Activated CD4-positive, alpha-beta T cell treated with anti-CD3 and anti-CD28 coated beads, Interleukin-10, Interleukin-2, amounts not matched to agents 100 ng/mL and 50 ng/mL, durations not matched to agents 16 hours and 8 hours (primary cell): ENCODE measurements at regions not wholly inside any gene's neighbourhood (a gene's known extent, or its start where the extent isn't known, plus 50 kb on each side); places are given as distances from the start of the nearest gene placed in this dataset.

Experiments
- DNase-seq: peaks from one replicate; pipeline ENCODE4 v3.0.0-alpha.2; 2020

DNA sequence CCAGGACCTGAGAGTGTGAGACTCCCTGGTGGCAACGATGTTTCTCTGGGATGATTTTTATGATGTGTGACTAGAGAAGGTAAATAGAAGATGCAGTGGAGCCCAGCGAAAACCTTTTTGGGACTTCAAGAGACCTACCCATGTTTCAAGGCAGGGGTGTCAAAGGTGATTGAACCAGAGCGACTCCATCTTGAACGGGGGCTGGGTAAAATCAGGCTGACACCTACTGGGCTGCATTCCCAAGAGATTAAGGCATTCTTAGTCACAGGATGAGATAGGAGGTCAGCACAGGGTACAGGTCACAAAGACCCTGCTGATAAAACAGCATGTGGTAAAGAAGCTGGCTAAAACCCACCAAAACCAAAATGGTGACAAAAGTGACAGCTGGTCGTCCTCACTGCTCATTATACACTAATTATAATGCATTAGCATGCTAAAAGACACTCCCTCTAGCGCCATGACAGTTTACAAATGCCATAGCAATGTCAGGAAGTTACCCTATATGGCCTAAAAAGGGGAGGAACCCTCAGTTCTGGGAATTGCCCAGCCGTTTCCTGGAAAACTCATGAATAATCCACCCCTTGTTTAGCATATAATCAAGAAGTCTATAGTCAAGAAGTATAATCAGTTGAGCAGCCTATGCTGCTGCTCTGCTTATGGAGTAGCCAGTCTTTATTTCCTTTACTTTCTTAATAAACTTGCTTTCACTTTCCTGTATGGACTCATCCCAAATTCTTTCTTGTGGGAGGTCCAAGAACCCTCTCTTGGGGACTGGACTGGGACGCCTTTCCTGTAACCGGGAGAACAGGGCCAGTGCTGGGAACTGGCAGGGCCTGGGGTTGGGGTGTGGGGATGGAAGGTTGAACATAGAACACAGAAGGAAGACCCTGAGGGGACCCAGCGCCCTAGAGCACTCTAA lies 526.4 kb downstream of the QKI start:
- no peak for DNase-seq

DNA sequence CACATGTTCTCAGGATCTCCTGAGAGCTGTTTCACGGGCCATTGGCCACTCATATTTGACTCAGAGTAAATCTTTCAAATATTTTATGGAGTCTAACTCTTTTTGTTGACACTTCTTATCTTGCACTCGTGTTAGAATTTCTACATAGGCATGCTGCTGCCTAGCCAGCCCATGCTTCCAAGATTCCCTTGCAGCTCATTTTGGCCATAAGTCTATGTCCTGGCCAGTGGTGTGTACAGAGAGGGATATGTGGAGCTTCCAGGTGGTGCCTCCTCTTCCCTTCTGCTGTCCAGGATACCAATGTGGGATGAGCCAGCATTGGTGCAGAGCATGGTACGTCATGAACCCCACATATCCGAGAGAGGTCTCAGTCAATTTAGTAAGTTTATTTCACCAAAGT lies 522.6 kb downstream of the QKI start:
- no peak for DNase-seq

DNA sequence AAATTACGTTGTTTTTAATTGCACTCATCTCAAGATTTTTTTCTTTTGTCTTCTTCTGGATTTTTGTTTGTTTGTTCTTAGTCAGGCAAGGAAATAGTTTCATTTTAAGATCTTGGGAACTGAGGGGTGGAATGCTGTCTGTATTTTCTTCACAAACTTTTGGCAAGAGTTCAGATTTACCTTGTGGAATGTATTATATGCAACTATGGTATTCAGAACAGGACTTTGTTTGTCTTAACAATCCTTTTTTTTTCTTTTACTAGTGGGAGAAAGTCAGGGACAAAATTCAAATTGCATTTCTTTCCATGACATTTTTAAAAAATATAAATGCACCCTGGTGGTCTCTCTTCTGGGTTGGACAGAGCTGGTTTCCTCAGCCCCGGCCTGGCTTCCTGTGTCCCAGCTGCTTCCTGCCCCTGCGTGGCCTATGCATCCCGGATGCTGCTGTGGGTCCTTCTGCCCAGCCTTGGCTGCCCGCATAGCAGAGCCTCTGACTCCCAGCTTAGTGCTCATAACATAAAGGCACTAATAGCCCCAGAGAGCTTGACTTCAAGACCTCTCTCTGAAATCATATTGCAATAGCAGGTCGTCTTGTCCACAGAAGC lies 520.7 kb downstream of the QKI start:
- no peak for DNase-seq

DNA sequence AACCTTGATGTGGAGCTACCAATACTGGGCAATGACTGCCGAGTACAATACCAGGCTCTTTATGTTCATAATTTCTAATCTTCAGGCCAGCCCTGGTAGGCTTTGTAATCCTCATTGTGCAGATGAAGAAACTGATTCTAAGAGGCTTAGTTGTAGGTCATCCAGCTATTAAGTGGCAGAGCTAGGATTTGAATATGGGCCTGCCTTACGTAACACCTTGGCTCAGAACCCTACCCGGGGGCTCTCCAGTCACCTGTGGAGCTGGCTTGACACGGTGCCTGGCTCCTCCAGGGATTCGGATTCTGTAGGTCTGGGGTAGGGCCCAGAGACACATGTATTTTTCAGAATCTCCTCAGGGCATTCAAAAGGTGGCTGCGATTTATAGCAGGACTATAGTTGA lies 515.5 kb downstream of the QKI start:
- no peak for DNase-seq

DNA sequence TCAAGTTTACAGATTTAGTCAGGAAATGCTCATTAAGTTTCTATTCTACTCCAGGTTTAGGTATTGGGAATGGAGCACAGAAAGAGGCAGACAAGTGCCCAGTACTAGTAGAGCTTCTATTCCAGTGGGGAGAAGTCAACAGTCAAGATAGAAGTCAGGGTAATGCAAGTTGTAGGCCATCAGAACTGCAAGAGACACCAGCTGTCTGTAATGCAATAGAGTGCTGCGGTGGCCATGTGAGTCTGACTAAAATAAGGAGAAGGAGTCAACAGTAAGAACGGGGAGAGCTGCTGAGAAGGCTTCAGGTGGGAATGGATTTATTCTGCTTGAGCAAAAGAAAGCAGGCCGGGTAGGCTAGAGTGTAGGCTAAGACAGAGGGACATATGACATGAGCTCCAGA lies 515.0 kb downstream of the QKI start:
- no peak for DNase-seq

DNA sequence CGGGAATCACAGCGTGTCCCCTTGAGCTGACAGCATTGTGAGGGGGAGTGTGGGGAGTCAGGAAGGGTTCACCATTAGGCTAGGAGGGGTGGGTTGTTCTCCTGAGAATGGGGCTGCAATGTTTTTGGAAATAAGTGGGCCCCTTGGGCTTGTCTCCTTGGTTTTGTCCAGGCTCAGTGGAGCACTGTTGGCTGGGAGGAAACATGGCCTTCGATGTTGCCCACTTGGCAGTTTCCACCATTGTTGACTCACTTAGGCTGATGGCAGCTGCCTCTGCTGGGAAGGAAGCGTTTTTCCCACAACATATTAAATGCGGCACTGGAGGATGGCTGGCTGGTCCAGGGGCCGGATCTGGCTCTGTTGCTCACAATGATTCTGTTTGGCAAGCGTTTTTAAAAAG lies 512.1 kb downstream of the QKI start:
- DNase-seq, result no peak

DNA sequence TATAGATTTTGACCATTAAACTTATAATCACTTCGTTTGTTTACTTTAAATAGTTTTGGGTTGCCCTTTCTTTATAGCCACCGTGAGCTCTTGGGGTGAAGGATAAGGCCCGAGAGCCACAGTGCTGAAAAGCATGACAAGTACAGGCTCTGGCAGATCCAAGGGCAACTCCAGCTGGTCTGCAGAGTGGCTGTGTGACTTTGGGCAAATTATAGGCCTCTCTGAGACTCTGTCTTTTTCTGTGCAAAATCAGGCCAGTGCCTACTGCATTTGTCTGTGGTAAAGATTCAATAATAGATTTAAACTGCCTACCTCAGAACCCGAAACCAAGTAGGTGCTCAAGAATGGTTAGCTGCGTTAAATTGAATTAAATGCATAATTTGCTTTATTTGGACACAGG lies 511.3 kb downstream of the QKI start:
- DNase-seq, result no peak

DNA sequence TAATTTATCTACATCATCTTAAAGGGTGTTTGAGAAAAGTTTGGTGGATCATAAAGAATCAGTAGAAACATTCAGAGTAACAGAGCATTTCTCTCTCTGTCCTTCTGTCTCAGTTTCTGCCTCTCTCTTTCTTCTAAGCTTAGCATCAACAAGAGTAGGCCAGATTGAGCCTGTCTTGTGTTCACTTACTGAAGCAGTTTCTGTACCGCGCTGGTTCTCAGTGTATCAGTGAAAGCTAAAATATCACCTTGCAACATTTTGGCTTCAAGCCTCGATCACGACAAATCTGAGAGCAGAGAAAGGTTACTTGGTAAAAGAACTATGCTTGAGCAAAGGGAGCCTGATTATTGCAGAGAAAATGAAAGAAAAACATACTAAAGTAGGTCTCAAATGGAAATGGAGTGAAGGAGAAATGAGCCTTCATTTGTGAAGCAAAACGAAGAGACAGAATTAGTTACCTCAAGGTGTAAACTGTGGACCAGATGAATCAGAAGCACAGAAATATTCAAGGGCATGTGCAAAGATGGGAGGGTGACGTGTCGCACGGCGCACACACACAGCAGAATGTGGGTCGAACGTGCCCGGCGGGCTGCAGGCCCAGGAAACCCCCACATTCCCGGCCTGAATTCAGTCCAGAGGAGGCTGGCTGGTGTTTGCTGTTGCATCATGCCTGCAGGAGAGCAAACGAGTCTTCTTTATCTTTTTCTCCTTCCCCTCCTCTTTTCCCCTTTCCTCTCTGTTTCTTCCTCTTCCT lies 509.3 kb downstream of the QKI start:
- no peak for DNase-seq

DNA sequence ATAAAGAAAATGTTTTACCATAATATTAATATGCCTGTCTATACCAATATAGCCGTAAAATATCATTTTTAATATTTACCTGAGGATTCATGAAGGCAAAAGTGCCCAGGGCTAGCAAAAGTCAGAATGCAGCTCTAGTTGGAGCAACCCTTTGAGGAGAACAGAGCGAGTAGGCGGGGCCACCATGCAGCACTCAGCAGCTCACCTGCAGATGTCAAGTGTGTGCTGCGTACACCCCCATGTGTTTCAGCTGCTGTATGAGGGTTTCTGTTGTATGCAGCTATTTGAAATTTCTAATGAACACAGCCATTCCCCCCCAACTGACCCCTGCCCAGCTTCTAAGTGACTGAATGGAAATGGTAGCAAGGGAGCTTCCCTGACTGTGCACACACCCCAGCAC lies 508.0 kb downstream of the QKI start:
- no peak for DNase-seq

DNA sequence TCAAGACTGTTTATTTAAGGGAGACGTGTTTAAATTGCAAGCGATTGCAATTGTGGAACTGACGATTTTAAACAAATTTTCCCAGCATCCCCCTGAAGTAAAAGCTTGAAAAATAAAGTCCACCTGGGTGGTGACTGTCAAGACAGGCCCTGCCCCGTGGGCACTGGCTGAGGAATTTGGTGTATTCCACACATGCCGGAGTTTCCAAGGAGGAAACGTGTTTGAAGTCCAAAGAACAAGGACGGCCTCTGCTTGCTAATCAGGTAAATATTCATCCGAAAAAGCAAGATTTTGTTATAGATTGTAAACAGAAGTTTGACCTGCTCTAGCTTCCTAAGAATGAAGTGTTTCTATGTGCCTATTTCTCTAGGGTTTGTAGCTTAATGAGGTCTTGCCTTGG lies 505.1 kb downstream of the QKI start:
- no peak for DNase-seq

DNA sequence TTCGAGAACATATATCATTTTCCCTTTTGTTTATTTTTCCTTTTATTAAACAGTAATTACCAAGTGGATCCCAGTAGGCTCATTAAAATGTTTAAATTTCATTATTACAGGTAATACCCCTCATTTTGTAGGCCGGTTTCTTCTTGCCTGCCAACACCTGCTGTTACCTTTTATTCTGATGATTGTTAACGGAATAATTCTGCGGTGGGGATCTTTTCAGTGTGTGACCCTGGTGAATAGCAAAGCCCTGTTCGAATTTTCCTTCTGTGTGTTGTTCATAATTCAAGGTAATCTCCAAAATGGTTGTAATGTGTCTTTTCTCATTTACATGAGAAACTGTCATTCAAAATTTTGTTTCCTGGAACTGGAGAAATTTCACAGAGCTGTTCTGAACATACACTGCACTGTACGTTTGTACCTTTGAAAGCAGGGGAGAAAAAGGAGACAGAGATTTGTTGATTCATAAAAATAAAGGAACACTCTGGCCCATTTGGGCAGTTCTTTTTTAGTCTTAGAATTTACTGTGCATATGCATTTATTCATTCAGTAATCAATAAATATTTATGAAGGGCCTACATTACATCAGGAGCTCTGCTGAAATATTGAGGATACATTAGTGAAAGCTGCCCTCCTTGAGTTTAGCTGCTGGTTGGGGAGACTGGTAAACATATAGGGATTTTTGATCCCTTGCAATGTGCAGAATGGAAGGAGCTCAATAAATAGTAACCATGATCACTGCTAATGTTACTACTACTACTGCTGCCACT lies 502.0 kb downstream of the QKI start:
- DNase-seq, result no peak

DNA sequence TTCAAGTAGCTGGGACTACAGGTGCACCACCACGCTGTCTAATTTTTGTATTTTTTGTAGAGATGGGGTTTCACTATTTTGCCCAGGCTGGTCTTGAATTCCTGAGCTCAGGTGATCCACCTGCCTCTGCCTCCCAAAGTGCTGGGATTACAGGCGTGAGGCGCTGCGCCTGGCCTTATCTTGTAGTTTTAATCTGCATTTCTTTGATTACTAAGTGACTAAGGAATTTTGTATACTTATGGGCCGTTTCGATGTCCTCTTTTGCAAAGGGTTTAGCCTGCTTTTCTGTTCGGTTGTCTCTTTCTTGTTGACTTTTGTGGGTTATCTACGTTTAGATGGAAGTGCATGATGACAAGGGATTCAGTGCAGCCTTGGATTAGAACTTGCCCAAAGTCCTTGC lies 500.6 kb downstream of the QKI start:
- DNase-seq, result no peak

DNA sequence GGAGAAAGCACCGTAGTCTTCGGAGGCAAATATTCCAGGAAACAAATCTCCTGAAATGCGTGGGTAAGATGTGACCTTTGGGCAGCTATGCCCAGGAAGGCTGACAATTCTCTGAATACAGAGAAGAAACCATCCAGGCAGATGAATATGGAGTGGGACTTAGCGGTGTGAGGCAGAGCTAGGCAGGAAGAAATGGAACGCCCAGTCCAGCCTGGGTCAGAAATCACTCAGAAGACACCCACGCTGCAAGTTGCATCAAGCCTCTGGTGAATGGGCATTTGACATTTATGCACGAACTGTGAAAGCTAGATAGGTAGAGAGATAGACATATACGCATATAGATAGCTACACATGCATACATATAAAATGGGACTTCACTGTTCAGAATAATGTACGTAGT lies 498.5 kb downstream of the QKI start:
- no peak for DNase-seq

DNA sequence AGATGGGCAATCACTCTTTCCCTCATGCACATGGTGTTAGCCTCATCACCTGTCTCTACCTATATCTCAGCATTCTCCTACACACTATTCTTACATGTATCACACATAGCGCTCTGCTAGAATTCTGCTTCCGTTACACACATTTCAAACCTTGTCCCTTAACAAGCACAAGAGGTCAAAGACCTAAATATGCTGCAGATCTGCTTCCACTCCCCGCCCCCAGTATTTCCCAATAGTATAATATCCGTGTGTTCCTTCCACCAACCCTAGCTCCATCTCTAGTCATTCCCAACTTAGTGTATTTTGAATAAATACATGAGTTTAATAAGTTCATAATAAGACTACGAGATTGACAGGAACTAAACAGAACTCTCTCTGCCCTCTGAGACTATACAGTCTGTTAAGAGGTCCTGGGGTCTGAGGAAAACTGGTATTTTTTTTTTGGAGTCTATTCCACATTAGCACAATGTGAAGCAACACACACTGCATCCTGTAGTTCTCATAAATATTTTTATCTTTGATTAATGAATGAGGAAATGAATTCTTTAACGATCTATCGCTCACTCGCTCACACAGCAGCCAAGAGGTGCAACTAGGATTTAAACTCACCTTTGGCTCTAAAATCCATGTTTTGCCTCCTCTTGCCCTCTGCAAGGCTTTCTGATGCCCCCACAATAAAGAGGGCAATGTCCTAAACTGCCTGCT lies 491.6 kb downstream of the QKI start:
- no peak for DNase-seq

DNA sequence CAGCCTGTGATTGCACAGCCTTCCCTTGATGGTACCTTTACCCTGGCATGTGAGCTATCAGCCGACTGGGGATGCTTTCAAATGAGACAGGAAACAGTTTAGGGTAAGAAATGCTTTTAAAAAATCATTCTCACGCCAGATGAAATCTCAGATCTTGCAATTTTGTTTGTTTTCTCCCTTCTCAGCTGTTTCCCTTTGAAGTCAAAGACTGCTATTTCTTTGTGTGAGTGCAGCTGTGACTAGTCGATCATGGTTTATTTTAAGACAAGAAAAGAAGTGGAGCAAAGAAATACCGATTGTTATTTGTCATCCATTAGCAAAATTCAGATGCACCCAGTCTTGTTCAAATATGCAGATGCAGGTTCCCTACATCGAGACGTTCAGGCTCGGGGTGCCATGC lies 489.7 kb downstream of the QKI start:
- no peak for DNase-seq

DNA sequence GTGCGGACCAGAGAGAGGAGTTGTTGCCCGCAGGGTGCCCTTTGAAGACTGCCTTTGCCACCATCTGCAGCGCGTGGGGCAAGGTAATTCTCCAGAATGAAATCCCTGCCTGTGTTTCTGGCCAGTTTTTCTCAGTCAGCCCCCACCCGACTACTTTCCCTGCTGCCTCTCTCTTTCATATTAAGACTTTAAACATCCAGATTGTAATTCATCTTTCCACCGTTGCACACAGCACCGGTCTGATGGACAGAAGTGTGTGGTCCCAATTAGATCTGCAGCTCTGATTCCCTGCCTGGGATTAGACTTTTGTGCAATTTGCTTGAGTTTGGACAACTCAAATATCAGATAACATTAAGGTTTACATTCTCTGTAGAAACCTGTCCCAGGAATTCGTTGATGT lies 489.0 kb downstream of the QKI start:
- no peak for DNase-seq

DNA sequence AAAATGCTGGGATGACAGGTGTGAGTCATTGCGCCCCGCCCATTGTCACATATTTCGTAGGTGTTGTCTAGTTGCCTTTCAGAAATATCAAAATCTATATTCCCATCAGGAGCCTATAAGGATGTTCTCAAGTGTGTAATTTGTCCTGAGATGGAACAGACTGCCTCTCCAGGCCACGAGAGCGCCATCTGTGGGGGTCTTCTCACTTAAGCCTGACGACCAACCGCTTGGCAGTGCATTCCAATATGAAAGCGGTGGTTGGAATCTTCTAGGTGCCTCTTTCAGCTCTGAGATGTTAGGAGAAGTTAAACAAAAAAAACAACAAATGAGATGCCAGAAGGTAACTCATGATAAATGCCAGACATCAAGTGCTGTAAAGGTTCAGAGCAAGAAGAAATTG lies 488.5 kb downstream of the QKI start:
- no peak for DNase-seq

DNA sequence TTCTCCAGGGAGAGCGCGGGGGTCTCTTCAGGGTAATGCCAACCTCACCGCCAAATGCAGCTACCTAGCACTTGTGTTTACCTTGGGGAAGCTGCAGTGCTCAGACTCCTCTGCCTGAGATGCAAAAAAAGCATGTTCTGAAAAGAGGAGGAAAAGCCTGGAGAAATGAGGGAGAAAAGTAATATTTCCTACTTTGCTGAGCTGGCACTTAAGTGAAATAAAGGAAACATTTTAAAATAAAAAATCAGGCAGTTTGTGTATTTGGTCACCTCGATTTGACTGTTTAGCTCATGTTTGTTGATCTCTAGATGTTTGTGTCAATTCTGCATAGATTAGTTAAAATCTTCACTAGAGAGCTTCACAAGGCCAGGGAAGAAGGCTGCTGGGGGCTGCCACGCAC lies 487.2 kb downstream of the QKI start:
- DNase-seq, result no peak

DNA sequence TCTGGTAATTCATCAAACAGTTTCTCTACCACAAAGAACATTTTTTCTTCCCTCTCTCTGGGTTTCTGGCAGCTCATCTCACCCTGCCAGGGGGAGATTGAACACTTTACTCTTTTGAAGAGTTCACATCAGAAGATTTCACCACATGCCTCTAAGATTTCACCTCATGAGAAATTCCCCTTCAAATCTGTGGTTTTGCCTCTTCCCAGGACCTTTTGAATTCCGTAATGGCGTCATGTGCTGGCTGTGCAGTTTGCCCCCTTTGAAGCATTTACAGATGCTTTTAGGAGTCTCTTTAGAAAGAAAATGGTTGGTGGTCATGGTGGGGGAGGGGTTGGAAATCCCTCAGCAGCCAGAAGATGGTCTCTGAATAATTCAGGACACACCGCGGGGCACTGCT lies 486.1 kb downstream of the QKI start:
- DNase-seq, result no peak

DNA sequence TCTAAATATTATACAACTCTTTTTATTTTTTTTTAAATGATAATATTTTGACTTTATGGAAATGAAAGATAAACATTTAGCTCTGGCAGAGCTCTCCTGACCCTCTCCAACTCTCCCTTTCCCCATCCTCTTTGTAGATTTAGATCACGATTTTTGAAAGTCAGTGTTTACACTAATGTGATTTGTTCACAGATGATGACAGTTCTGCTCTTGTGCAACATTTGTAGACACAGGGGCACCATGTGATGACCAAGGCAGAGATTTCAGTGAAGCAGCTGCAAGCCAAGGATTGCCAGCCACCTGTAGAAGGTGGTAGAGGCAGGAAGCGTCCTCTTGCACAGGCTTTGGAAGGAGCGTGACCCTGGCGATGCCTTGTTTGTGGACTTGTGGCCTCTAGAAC lies 483.2 kb downstream of the QKI start:
- no peak for DNase-seq

DNA sequence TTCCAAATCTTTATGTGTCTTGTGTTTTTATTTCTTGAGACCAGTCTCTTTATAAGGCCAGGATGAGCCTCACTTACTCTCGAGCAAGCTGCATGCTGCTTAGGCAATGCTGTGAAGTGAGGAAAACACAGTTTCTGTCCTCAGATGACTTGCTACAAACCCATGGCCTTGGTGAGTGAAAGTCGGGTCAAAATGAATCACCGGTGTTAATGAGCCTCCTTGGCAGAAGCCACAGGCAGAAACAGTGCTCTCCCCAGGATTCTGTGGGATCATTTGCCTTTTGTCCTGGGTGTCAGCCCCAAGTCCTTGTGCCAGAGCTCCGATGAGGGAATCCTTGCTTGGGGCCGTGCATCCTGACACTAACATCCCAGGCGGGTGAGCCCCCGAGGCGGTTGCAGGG lies 482.5 kb downstream of the QKI start:
- DNase-seq, result no peak

DNA sequence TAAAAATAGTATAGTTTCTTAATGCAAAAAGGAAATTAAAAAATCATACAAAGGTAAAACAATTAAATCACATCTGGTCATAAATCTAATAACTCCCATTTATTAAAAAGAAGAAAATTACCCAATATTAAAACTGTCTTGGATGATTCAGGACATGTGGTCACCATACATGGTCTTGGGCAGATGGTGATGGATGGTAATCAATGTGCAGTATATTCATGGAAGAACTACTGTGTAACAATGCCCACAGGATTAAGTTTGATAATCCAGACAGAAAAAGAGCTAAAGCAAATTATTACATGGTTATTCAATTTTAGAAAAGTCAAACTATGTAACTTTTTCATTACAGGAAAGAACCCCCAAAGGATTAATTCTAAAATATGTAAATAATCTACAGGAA lies 480.6 kb downstream of the QKI start:
- no peak for DNase-seq
